Stimulated activated naive CD8-positive, alpha-beta T cell treated with anti-CD3 and anti-CD28 coated beads, Interleukin-15, Interleukin-2, amounts not matched to agents 100 ng/mL and 50 ng/mL, for 24 hours (primary cell): ENCODE measurements at regions not wholly inside any gene's neighbourhood (a gene's known extent, or its start where the extent isn't known, plus 50 kb on each side); places are given as distances from the start of the nearest gene placed in this dataset.
A peak's percentile ranks its signal among the peaks of the same experiment; 100 is the strongest.

Experiments used
- H3K27ac Mint-ChIP-seq: one replicate; pipeline ENCODE4 v1.8.0; 2021; ENCODE audit warnings: mild to moderate bottlenecking, mixed read lengths
- H3K27me3 Mint-ChIP-seq: one replicate; pipeline ENCODE4 v1.8.0; 2021; ENCODE audit warnings: mixed read lengths
- H3K36me3 Mint-ChIP-seq: one replicate; pipeline ENCODE4 v1.8.0; 2021; ENCODE audit warnings: low read depth, mixed read lengths
- H3K4me1 Mint-ChIP-seq: one replicate; pipeline ENCODE4 v1.8.0; 2021; ENCODE audit warnings: low read depth, mixed read lengths
- H3K4me3 Mint-ChIP-seq: one replicate; pipeline ENCODE4 v1.8.0; 2021; ENCODE audit warnings: mild to moderate bottlenecking, mixed read lengths
- H3K9me3 Mint-ChIP-seq: one replicate; pipeline ENCODE4 v1.8.0; 2021; ENCODE audit warnings: mixed read lengths

- no peaks in the 10 kb centered on the region for H3K27me3 Mint-ChIP-seq
- H3K9me3 Mint-ChIP-seq, result no peaks in the 10 kb centered on the region
- no peak overlapping the region for H3K27ac Mint-ChIP-seq
- peaks cover 16% of the 10 kb centered on the region for H3K4me1 Mint-ChIP-seq
- H3K36me3 Mint-ChIP-seq, result no peaks in the 10 kb centered on the region
- H3K4me3 Mint-ChIP-seq, result no peak overlapping the region
These were observed 472.3 kb upstream of the SOX5 start for GRCh38 chr12:24421759-24422158.

GRCh38 chr12:24418157-24418556 lies 468.7 kb upstream of the SOX5 start:
- no peaks in the 10 kb centered on the region for H3K9me3 Mint-ChIP-seq
- H3K4me1 Mint-ChIP-seq, result peaks cover 7% of the 10 kb centered on the region
- peaks cover 5% of the 10 kb centered on the region for H3K27me3 Mint-ChIP-seq
- H3K27ac Mint-ChIP-seq, result no peak overlapping the region
- H3K36me3 Mint-ChIP-seq, result no peaks in the 10 kb centered on the region
- no peak overlapping the region for H3K4me3 Mint-ChIP-seq

GRCh38 chr12:24416423-24417109 lies 467.1 kb upstream of the SOX5 start:
- no peak overlapping the region for H3K4me3 Mint-ChIP-seq
- H3K36me3 Mint-ChIP-seq, result no peaks in the 10 kb centered on the region
- peaks cover 5% of the 10 kb centered on the region for H3K27me3 Mint-ChIP-seq
- peaks cover 7% of the 10 kb centered on the region for H3K4me1 Mint-ChIP-seq
- no peaks in the 10 kb centered on the region for H3K9me3 Mint-ChIP-seq
- H3K27ac Mint-ChIP-seq, result peak overlapping the region; percentile 6

- Mint-ChIP-seq H3K4me3 (no peak overlapping the region), H3K4me1 (peaks cover 7% of the 10 kb centered on the region), H3K27ac (no peak overlapping the region), H3K36me3 (no peaks in the 10 kb centered on the region), H3K9me3 (no peaks in the 10 kb centered on the region), H3K27me3 (peaks cover 5% of the 10 kb centered on the region)
These were observed 466.5 kb upstream of the SOX5 start for GRCh38 chr12:24415934-24416333.

- no peak overlapping the region for H3K4me3 Mint-ChIP-seq
- no peaks in the 10 kb centered on the region for H3K9me3 Mint-ChIP-seq
- peaks cover 5% of the 10 kb centered on the region for H3K27me3 Mint-ChIP-seq
- H3K4me1 Mint-ChIP-seq, result peaks cover 7% of the 10 kb centered on the region
- H3K36me3 Mint-ChIP-seq, result no peaks in the 10 kb centered on the region
- peak overlapping the region; percentile 46 for H3K27ac Mint-ChIP-seq
These were observed 465.0 kb upstream of the SOX5 start for GRCh38 chr12:24414480-24414879.

- no peaks in the 10 kb centered on the region for H3K9me3 Mint-ChIP-seq
- peaks cover 26% of the 10 kb centered on the region for H3K4me1 Mint-ChIP-seq
- no peak overlapping the region for H3K27ac Mint-ChIP-seq
- H3K4me3 Mint-ChIP-seq, result no peak overlapping the region
- peaks cover 5% of the 10 kb centered on the region for H3K27me3 Mint-ChIP-seq
- no peaks in the 10 kb centered on the region for H3K36me3 Mint-ChIP-seq
These were observed 462.5 kb upstream of the SOX5 start for GRCh38 chr12:24411948-24412347.

- peaks cover 5% of the 10 kb centered on the region for H3K27me3 Mint-ChIP-seq
- no peaks in the 10 kb centered on the region for H3K9me3 Mint-ChIP-seq
- no peak overlapping the region for H3K27ac Mint-ChIP-seq
- no peak overlapping the region for H3K4me3 Mint-ChIP-seq
- H3K4me1 Mint-ChIP-seq, result peaks cover 28% of the 10 kb centered on the region
- no peaks in the 10 kb centered on the region for H3K36me3 Mint-ChIP-seq
These were observed 460.4 kb upstream of the SOX5 start for GRCh38 chr12:24409868-24410267.

GRCh38 chr12:24408305-24408704 lies 458.8 kb upstream of the SOX5 start:
- Mint-ChIP-seq H3K4me3 (no peak overlapping the region), H3K9me3 (no peaks in the 10 kb centered on the region), H3K36me3 (no peaks in the 10 kb centered on the region), H3K27me3 (no peaks in the 10 kb centered on the region), H3K4me1 (peaks cover 21% of the 10 kb centered on the region), H3K27ac (no peak overlapping the region)

- no peak overlapping the region for H3K4me3 Mint-ChIP-seq
- no peaks in the 10 kb centered on the region for H3K9me3 Mint-ChIP-seq
- H3K4me1 Mint-ChIP-seq, result peaks cover 21% of the 10 kb centered on the region
- H3K36me3 Mint-ChIP-seq, result no peaks in the 10 kb centered on the region
- no peak overlapping the region for H3K27ac Mint-ChIP-seq
- no peaks in the 10 kb centered on the region for H3K27me3 Mint-ChIP-seq
These were observed 458.4 kb upstream of the SOX5 start for GRCh38 chr12:24407884-24408283.

GRCh38 chr12:24404086-24404815 lies 454.8 kb upstream of the SOX5 start:
- Mint-ChIP-seq H3K4me1 (peaks cover 21% of the 10 kb centered on the region), H3K27me3 (no peaks in the 10 kb centered on the region), H3K9me3 (no peaks in the 10 kb centered on the region), H3K27ac (no peak overlapping the region), H3K36me3 (no peaks in the 10 kb centered on the region), H3K4me3 (no peak overlapping the region)

- H3K4me1 Mint-ChIP-seq, result peaks cover 6% of the 10 kb centered on the region
- H3K27me3 Mint-ChIP-seq, result no peaks in the 10 kb centered on the region
- H3K4me3 Mint-ChIP-seq, result no peak overlapping the region
- H3K9me3 Mint-ChIP-seq, result no peaks in the 10 kb centered on the region
- H3K27ac Mint-ChIP-seq, result no peak overlapping the region
- no peaks in the 10 kb centered on the region for H3K36me3 Mint-ChIP-seq
These were observed 451.1 kb upstream of the SOX5 start for GRCh38 chr12:24400533-24400932.

GRCh38 chr12:24398605-24399004 lies 449.1 kb upstream of the SOX5 start:
- no peaks in the 10 kb centered on the region for H3K9me3 Mint-ChIP-seq
- H3K36me3 Mint-ChIP-seq, result no peaks in the 10 kb centered on the region
- peaks cover 6% of the 10 kb centered on the region for H3K4me1 Mint-ChIP-seq
- no peaks in the 10 kb centered on the region for H3K27me3 Mint-ChIP-seq
- no peak overlapping the region for H3K27ac Mint-ChIP-seq
- H3K4me3 Mint-ChIP-seq, result no peak overlapping the region

- Mint-ChIP-seq H3K4me3 (no peak overlapping the region), H3K27me3 (no peaks in the 10 kb centered on the region), H3K36me3 (no peaks in the 10 kb centered on the region), H3K4me1 (peaks cover 6% of the 10 kb centered on the region), H3K27ac (no peak overlapping the region), H3K9me3 (peaks cover 9% of the 10 kb centered on the region)
These were observed 446.8 kb upstream of the SOX5 start for GRCh38 chr12:24396224-24396623.

- Mint-ChIP-seq H3K36me3 (no peaks in the 10 kb centered on the region), H3K27me3 (no peaks in the 10 kb centered on the region), H3K27ac (no peak overlapping the region), H3K4me3 (no peak overlapping the region), H3K4me1 (peaks cover 6% of the 10 kb centered on the region), H3K9me3 (peaks cover 18% of the 10 kb centered on the region)
These were observed 444.8 kb upstream of the SOX5 start for GRCh38 chr12:24394246-24394645.

GRCh38 chr12:24393071-24393470 lies 443.6 kb upstream of the SOX5 start:
- Mint-ChIP-seq H3K27ac (no peak overlapping the region), H3K27me3 (no peaks in the 10 kb centered on the region), H3K4me3 (no peak overlapping the region), H3K36me3 (no peaks in the 10 kb centered on the region), H3K9me3 (peaks cover 19% of the 10 kb centered on the region), H3K4me1 (no peaks in the 10 kb centered on the region)

GRCh38 chr12:24389394-24389793 lies 439.9 kb upstream of the SOX5 start:
- Mint-ChIP-seq H3K4me3 (no peak overlapping the region), H3K4me1 (no peaks in the 10 kb centered on the region), H3K9me3 (peaks cover 19% of the 10 kb centered on the region), H3K27ac (no peak overlapping the region), H3K36me3 (no peaks in the 10 kb centered on the region), H3K27me3 (no peaks in the 10 kb centered on the region)
